GM19372 (cell line): ENCODE measurements at regions not wholly inside any gene's neighbourhood (a gene's known extent, or its start where the extent isn't known, plus 50 kb on each side); places are given as distances from the start of the nearest gene placed in this dataset.
"Not testable (repeated sequence)": the region's sequence is repeated elsewhere in the genome, so short reads cannot be mapped to it uniquely, and the experiment has no call there.

ENCODE experiments used
- ATAC-seq: cut with Tn5 transposase; IDR thresholded peaks from one replicate; pipeline ENCODE4 v1.9.1; 2021; ENCODE audit warnings: mild to moderate bottlenecking, low read depth, moderate library complexity; ENCODE audit not compliant: unreplicated experiment

DNA sequence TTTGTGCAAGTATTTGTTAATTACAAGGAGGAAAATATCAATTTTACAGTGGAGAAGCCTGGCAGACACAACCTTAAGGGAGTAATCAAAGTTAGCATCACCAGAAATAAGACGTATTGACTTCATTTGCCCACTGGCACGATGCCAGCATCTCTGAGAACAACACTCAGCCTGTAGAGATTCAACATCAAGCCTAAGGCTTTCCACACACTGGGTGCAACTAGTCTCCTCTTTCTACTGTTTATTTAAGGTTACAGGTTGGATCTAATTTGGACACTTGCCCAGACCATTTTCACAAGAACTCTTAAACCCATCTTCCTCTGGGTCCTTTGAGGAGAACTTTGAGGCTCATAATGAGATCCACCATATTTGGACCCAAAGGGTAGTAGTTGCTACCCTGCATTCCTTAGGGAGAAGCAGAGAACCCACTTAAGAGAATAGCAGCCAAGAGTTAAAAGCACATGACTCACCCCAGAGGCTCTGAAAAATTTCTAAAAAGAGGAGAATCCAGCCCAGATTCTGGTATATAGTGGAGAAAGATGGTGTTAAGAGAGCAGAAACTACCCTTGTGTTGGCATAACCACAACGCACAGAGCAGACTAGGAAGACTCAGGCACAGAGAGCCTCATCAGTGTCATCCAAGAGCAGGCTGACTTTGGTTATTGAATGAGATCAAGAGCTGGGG, 97.3 kb downstream of the CCDC71L start:
- ATAC-seq, result no peak

DNA sequence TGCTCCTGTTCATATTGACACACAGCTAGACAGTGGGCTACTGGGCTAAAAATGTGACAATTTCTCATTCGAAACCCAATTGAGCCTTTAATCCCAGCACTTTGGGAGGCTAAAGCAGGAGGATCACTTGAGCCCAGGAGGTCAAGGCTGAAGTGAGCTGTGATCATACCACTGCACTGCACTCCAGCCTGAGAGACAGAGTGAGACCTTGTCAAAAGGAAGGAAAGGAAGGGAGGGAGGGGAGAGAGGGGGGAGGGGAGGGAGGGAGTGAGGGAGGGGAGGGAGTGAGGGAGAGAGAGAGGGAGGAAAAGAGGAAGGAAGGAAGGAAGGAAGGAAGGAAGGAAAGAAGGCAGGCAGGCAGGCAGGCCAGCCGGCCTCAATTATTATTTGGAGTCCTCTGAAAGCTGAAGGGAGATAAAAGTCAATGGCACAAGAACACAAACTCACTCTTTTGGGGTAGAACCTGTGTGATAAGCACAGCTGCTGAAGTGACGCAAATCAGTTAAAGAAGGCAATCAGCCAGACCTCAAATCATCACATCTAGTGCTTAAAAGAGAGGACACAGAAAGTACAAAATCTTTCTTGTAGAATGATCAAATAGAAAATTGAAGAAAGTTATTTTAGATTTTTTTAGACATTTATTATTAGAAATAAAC, 98.1 kb downstream of the CCDC71L start:
- no peak for ATAC-seq

DNA sequence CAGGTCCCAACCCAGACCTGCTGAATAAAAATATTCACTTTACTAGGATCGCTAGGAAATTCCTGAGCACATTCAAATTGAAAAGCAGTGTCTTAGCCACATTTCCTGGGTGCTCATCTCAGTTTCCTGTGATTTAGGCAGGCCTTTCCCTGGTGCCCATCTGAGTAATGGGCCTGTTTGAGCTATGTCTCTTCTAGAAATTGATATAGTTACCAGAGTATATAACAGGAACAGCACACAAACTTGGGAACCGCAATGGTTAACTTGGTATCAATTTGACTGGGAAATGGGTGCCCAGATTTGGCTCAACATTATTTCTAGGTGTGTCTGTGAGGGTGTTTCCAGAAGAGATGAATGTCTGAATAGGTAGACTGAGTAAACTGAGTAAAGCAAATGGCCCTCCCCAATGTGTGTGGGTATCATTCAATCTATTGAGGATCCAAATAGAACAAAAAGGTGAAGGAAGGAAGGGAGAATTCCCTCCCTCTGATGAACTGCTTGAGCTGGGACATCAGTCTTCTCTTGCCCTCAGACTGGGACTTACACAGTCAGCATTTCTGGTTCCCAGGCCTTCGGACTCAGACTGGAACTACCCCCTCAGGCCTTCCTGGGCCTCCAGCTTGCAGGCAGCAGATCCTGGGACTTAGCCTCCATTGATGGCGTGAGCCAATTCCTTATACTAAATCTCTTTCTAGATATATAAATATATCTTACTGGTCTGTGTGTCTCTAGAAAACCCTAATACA, 99.1 kb downstream of the CCDC71L start:
- no peak for ATAC-seq

DNA sequence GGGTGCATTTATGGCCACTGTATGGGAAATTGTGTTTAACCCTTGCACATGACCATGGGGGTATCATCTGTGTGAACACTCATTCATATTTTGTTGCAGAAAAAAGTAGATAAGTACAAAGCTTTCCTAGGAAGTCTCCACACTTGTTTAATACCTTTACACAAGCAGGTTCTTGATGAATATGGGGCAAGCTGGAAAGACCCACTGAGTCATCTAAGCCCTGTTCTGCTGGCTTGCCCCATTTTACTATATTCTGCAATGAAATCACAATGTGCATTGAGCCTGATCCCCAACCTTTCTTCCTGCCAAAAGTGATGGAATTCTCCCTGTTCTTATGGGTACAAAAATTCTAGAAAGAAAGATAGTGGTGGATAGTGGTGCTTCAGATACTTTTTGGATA, 99.8 kb downstream of the CCDC71L start:
- ATAC-seq, result no peak

DNA sequence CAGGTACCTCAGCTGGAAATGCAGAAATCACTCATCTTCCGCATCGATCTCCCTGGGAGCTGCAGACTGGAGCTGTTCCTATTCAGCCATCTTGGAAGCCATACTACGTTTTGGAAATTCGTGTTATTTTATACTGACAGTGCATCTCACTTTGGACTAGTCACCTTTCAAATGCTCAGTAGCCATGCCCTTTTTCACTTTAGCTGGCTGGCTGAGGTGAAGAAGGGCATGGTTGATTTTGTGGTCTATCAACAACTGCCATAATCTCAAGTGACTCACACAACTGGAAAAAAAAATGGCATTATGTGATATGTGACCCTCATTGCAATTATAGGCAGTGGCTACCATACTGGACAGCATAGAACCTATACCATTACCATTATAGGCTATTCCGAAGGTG, 100.5 kb downstream of the CCDC71L start:
- ATAC-seq, result no peak

DNA sequence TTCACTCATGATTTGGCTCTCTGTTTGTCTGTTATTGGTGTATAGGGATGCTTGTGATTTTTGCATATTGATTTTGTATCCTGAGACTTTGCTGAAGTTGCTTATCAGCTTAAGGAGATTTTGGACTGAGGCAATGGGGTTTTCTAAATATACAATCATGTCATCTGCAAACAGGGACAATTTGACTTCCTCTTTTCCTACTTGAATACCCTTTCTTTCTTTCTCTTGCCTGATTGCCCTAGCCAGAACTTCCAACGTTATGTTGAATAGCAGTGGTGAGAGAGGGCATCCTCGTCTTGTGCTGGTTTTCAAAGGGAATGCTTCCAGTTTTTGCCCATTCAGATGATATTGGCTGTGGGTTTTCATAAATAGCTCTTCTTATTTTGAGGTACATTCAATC, 104.7 kb downstream of the CCDC71L start:
- not testable (repeated sequence) for ATAC-seq

DNA sequence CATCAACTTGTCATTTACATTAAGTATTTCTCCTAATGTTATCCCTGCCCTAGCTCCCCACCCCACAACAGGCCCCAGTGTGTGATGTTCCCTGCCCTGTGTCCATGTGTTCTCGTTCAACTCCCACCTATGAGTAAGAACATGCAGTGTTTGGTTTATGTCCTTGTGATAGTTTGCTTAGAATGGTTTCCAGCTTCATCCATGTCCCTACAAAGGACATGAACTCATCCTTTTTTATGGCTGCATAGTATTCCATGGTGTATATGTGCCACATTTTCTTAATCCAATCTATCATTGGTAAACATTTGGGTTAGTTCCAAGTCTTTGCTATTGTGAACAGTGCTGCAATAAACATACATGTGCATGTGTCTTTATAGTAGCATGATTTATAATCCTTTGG, 106.3 kb downstream of the CCDC71L start:
- not testable (repeated sequence) for ATAC-seq

DNA sequence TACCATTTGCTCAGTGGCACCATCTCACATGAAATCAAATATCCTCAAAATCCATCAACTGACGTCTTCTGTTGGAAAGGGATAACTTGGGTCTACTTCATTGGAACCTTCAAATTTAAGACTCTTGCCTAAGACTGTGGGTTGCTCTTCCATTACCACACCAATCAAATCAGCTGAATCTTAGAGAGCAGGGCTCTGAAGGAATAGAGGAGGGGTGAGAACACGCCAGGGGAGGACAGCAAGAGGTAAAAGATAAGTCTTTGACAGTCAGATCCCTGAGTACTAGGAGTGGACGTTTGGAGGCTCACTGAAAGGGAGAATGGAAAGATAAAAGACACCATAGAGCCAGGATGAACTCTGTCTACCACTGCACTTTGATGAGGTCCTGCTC, 107.5 kb downstream of the CCDC71L start:
- ATAC-seq, result no peak

DNA sequence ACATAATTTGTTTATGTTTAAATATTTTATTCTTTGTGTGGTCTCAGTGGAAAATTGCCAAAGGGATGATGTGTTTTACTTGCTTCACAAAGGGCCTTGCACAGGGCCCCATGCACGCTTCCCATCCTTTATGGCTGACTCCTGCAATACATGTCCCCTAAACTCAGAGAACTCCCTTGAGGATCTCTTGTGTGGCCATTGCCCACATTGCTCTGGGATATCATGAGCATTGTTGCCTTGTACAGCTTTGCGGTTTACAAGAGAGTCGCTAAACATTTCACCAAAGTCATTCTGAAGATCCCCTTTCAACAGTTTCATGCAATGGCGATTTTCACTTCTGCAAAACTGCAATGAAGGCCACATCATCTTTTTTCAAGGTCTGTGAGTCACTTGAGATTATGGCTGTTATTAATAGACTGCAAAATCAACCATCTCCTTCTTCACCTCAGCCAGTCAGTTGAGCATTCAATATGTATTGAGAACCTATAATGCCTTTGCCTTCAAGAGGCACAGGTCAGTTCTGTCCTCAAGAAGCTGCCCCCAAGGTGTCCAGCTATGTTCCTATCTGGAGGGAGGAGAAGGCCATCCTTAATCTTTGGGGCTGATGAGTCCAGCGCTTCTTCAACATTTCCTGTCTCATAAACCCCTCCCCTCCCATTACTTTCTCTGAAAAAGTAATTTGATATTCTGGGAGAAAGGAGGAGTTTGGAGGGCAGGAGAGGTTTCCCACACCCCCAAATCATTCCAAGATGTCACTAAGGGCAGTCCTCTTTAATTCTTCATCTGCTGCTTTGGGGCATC, 108.1 kb downstream of the CCDC71L start:
- peak; percentile 99 for ATAC-seq

DNA sequence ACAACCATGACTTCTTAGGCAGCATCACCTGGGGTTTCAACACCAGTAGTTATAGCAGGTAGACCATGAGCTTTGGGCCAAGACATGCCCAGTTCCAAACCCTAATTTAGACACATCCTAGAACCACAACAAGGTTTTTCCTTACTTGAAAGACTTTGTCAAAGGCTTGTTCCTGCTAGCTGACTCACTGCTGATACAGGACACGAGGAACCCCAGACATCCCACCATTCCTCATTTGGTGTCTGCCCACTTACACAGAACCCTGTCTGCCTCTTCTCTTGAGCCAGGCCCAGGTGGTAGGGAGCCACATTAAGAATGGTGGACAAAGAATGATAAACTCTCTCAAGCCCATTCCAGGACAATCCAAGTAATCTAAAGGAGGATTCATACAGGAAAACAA, 109.0 kb downstream of the CCDC71L start:
- no peak for ATAC-seq

DNA sequence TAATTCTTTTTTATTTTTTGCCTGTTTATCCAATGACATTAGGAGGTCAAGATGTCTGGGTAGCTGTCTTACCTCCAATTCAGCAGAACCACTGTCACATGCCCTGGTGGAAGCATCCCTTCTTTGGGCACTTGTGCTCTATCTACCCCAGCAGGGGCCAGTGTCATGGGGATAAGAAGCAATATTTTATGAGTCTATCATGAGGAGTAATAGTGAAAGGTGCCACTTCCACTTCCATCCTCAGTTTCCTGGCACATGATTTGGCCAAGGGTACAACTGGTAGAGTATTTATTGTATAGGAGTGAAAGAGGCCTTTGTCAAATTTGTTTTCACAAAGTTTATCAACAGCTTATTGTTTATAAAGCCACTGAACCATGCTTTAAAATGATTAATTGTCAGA, 112.5 kb downstream of the CCDC71L start:
- no peak for ATAC-seq

DNA sequence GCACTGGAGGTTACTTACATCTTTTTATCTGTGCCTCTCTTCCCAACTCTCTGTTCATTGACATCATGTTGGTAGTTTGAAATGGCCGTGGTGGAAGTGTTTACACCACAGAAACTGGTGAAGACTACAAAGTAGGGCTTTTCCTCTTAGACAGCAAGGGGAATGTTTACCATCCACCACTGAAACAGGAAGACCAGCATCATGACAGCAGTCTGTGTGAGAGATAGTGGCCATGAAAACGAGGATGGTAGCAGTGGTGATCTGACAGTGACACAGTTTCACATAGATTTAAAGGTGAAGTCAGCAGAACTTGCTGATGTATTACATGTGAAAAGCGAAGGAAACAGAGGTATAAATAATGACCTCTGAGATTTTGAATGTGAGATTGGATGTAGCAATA, 115.7 kb downstream of the CCDC71L start:
- ATAC-seq, result no peak

DNA sequence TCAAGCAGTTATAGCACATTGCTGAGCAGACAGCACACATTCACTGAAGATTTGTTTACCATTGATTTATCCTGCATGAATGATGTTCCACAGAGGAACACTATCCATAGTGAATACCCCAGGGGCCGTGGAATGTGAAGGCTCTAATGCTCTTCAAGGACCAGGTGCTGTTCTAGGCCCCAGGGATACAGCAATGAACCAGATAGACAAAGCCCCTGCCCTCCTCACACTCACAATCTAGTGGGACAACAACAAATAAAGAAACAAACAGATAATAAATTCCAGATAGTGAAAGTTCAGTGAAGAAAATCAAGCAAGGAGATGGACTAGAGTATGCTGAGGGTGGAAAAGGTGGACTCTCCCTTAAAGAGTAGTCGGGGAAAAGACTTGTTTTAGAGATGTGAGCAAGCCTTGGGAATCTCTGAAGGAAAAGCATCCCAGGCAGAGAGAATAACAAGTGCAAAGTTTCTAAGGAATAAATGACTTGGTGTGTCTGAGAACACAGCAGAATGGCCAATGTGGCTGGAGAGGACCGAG, 117.7 kb downstream of the CCDC71L start:
- ATAC-seq, result no peak

DNA sequence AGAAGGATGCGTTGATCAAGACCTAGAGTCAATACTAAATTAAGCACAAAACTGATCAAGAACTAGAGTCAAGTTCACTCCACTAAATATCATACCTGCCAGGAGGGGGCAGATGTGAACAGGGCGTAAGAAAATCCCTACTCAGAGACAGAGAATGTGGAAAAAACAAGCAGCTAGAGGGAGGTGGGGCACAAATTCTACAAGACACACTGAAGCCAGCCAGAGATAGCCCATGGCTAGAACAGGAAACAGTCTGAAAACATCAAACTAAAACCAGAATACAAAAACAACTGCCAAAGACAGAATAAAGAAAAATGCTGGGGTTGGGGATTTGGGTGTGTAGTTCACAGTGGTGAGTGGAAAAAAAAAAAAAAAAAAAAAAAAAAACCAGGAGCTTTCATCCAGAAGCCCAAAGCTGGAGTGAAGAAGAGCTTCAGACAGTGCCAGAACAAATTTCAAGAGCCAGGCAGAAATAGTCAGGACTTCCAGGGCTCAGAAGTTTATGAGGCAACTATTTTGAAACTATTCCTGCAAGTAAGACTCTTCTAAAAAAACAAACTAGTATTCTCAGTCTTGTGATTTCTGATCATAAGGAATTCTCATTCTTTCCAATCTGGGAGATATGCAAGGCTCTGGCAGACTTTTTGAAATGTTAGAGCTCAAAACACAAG, 118.3 kb downstream of the CCDC71L start:
- peak; percentile 78 for ATAC-seq

DNA sequence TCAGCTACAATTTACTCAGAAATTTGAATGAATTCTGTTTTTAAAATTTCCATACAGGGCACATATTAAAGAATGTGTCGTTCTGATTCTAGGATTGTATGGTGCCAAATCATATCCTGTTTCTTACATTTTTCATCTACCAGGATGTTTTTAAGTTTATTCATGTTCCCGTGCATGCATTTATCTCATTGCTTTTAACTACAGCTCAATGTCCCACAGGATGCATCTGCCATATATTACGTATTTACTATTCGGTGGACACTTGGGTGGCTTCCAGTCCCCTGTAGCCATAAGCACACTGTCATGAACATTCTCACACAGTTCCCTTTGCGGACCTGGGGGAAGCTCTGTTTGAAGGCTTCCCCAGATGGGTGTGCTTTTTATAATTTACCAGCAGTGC, 122.3 kb downstream of the CCDC71L start:
- no peak for ATAC-seq

DNA sequence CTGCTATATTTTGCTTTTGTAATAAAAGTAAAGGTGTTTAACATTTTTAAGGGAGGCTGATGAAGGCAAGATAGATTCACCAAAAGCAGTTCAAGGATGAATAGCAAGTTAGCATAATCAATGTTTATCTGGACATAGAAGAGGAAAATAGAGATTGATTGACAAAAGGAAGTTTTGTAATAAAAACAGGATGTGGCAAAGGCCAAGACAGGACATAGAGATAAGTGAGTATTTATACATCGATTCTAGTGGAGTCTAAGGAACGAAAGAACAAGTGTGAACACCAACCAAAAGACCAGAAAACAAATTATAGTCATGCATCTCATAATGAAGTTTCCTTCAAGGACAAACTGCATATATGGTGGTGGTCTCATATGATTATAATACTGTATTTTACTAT, 123.8 kb downstream of the CCDC71L start:
- ATAC-seq, result no peak

DNA sequence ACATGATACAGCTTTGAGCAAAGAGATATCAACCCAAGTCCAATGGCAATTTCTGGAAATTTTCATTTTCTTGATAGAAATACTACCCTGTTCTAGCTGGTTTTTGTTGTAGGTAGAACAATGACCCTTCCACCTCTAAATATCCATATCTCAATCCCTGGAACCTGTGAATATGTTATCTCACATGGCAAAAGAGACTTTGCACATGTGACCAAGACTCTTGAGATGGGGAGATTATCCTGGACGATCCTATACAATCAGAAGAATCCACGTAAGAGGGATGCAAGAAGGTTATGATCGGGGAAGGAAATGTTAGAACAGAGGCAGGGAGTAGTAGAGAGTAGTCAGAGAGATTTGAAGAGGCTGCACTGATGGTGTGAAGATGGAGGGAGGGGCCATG, 124.9 kb downstream of the CCDC71L start:
- ATAC-seq, result no peak

DNA sequence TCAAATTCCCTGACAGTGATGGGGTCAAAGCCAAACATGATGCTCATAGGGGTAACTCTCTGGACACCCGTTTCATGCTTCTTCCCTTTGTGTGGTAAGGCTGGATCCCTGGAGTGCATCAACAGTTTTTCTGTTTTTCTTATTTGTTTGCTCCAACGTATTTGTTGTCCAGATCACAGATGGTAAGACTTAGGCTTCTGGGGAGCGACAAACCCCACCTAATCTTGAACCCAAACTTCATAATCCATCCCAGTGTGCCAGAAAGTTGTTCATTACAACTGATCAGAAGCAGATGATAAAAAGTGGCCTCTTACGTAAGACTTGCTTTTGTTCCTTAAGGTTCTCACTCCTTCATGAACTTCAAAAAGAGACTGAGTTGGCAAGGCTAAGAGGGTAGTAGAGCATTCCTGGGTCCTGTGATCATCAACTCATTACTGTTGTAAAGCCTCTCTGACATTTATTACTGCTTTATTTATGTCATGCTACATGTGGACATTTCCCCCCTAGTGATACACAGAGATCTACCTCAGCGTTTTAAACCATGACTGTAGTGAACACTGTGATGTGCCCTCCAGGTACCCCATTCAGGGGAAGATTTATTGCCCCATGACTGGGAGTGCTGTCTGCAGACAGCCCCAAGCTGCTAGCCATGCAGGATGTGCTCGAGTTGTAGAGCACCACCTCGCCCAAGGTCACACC, 125.6 kb downstream of the CCDC71L start:
- no peak for ATAC-seq

DNA sequence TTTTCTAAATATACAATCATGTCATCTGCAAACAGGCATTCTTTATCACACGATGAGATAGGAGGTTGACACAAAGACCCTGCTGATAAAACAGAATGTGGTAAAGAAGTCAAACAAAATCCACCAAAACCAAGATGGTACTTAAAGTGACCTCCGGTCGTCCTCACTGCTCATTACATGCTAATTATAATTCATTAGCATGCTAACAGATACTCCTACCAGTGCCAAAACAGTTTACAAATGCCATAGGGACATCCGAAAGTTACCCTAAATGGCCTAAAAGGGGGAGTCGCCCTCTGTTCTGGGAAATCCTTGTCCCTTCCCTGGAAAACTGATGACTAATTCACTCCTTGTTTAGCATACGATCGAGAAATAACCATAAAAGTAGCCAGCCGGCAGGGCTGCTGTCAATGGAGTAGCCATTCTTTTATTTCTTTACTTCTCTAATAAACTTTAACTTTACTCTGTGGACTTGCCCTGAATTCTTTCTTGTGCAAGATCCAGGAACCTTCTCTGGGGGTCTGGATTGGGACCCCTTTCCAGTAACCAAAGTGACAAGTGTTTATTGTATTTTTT, 126.6 kb downstream of the CCDC71L start:
- ATAC-seq, result no peak
